Natural killer cell treated with Interleukin-12 subunit alpha and Interleukin-12 subunit beta and Interleukin-15 and Interleukin-18, amount 100 ng/mL, for 72 hours (primary cell): ENCODE measurements at regions not wholly inside any gene's neighbourhood (a gene's known extent, or its start where the extent isn't known, plus 50 kb on each side); places are given as distances from the start of the nearest gene placed in this dataset.

Experiments
- ATAC-seq, 2 donors: fragments of 150-1000 bp; cut with Tn5 transposase in 1 of 2; sonication (Bioruptor Pico), chemical (Tn5 transposase) in 1 of 2; 2 replicates each; pipeline ENCODE4 v1.10.0; 2021
- DNase-seq: peaks from one replicate; pipeline ENCODE4 v3.0.0; 2022; ENCODE audit warnings: low spot score
- H3K27ac Mint-ChIP-seq, 2 donors: 1 replicate in 1 of 2; 2 replicates in 1 of 2; pipeline ENCODE4 v1.8.0; 2022; ENCODE audit warnings: mixed read lengths in 2 of 2, mild to moderate bottlenecking in 1 of 2, moderate library complexity in 1 of 2
- H3K27me3 Mint-ChIP-seq, 2 donors: 1 replicate in 1 of 2; 2 replicates in 1 of 2; pipeline ENCODE4 v1.8.0; 2022; ENCODE audit warnings: mixed read lengths in 2 of 2
- H3K36me3 Mint-ChIP-seq: one replicate; pipeline ENCODE4 v1.8.0; 2022; ENCODE audit warnings: mixed read lengths
- H3K4me1 Mint-ChIP-seq, 2 donors: 1 replicate in 1 of 2; 2 replicates in 1 of 2; pipeline ENCODE4 v1.8.0; 2022; ENCODE audit warnings: low read depth in 2 of 2, mixed read lengths in 2 of 2, mild to moderate bottlenecking in 1 of 2
- H3K4me3 Mint-ChIP-seq: one replicate; pipeline ENCODE4 v1.8.0; 2022; ENCODE audit warnings: mixed read lengths
- H3K9me3 Mint-ChIP-seq: 2 replicates; pipeline ENCODE4 v1.8.0; 2022; ENCODE audit warnings: mixed read lengths

- ATAC-seq (no peak), DNase-seq (no peak)
- no peak overlapping the region for H3K4me3 Mint-ChIP-seq
- H3K9me3 Mint-ChIP-seq, result no peaks in the 10 kb centered on the region
- no peak overlapping the region for H3K27ac Mint-ChIP-seq
- H3K4me1 Mint-ChIP-seq, result peaks cover 21 to 23% of the 10 kb centered on the region in 2 donors
- H3K27me3 Mint-ChIP-seq, result no peaks in the 10 kb centered on the region
- no peaks in the 10 kb centered on the region for H3K36me3 Mint-ChIP-seq
Observed at GRCh38 chr13:73898899-73899298, 235.3 kb downstream of the KLF12 start.

- ATAC-seq, result no peak
- no peak for DNase-seq
- Mint-ChIP-seq H3K4me3 (no peak overlapping the region), H3K9me3 (no peaks in the 10 kb centered on the region), H3K27ac (no peak overlapping the region), H3K36me3 (no peaks in the 10 kb centered on the region), H3K4me1 (peaks cover 21 to 27% of the 10 kb centered on the region in 2 donors), H3K27me3 (no peaks in the 10 kb centered on the region)
Observed at GRCh38 chr13:73898276-73898675, 235.9 kb downstream of the KLF12 start.

GRCh38 chr13:73894995-73895571 is 239.1 kb downstream of the KLF12 start:
- no peaks in the 10 kb centered on the region for H3K27me3 Mint-ChIP-seq
- DNase-seq (no peak), ATAC-seq (no peak)
- H3K4me1 Mint-ChIP-seq, result peaks cover 21 to 27% of the 10 kb centered on the region in 2 donors
- no peak overlapping the region for H3K4me3 Mint-ChIP-seq
- H3K27ac Mint-ChIP-seq, result peak overlapping the region in 1 of 2 donors; percentile 28
- H3K36me3 Mint-ChIP-seq, result no peaks in the 10 kb centered on the region
- no peaks in the 10 kb centered on the region for H3K9me3 Mint-ChIP-seq

GRCh38 chr13:73893833-73894232 is 240.4 kb downstream of the KLF12 start:
- Mint-ChIP-seq H3K27ac (no peak overlapping the region), H3K4me3 (no peak overlapping the region)

GRCh38 chr13:73891805-73892204 is 242.4 kb downstream of the KLF12 start:
- Mint-ChIP-seq H3K27me3 (no peaks in the 10 kb centered on the region), H3K4me1 (peaks cover 9 to 11% of the 10 kb centered on the region in 2 donors), H3K4me3 (no peak overlapping the region), H3K9me3 (no peaks in the 10 kb centered on the region), H3K36me3 (no peaks in the 10 kb centered on the region), H3K27ac (no peak overlapping the region)
- DNase-seq (no peak), ATAC-seq (no peak)

More at GRCh38 chr13:73893833-73894232, 240.4 kb downstream of the KLF12 start:
- Mint-ChIP-seq H3K27me3 (no peaks in the 10 kb centered on the region), H3K36me3 (no peaks in the 10 kb centered on the region), H3K4me1 (peaks cover 21 to 23% of the 10 kb centered on the region in 2 donors), H3K9me3 (no peaks in the 10 kb centered on the region)
- ATAC-seq, result no peak
- DNase-seq, result no peak

GRCh38 chr13:73883162-73883561 is 251.0 kb downstream of the KLF12 start:
- Mint-ChIP-seq H3K9me3 (peaks cover 7% of the 10 kb centered on the region), H3K27ac (no peak overlapping the region), H3K36me3 (peaks cover 10% of the 10 kb centered on the region), H3K4me3 (no peak overlapping the region), H3K4me1 (peaks cover 22 to 34% of the 10 kb centered on the region in 2 donors), H3K27me3 (no peaks in the 10 kb centered on the region)
- DNase-seq (no peak), ATAC-seq (no peak)

- Mint-ChIP-seq H3K36me3 (peaks cover 6% of the 10 kb centered on the region), H3K9me3 (peaks cover 7% of the 10 kb centered on the region), H3K4me1 (peaks cover 20 to 25% of the 10 kb centered on the region in 2 donors), H3K27me3 (no peaks in the 10 kb centered on the region), H3K4me3 (no peak overlapping the region), H3K27ac (no peak overlapping the region)
- no peak for DNase-seq
- ATAC-seq, result no peak
Observed at GRCh38 chr13:73880365-73880764, 253.8 kb downstream of the KLF12 start.

- Mint-ChIP-seq H3K27me3 (no peaks in the 10 kb centered on the region), H3K4me1 (peaks cover 12 to 18% of the 10 kb centered on the region in 2 donors), H3K27ac (no peak overlapping the region), H3K9me3 (peaks cover 3% of the 10 kb centered on the region), H3K4me3 (no peak overlapping the region), H3K36me3 (no peaks in the 10 kb centered on the region)
- DNase-seq (no peak), ATAC-seq (no peak)
Observed at GRCh38 chr13:73879346-73880015, 254.7 kb downstream of the KLF12 start.

GRCh38 chr13:73877399-73877798 is 256.8 kb downstream of the KLF12 start:
- H3K4me1 Mint-ChIP-seq, result peaks cover 20 to 24% of the 10 kb centered on the region in 2 donors
- no peak overlapping the region for H3K4me3 Mint-ChIP-seq
- H3K27ac Mint-ChIP-seq, result no peak overlapping the region
- no peaks in the 10 kb centered on the region for H3K27me3 Mint-ChIP-seq
- H3K9me3 Mint-ChIP-seq, result peaks cover 3% of the 10 kb centered on the region
- DNase-seq, result no peak
- H3K36me3 Mint-ChIP-seq, result no peaks in the 10 kb centered on the region
- ATAC-seq, result no peak

- Mint-ChIP-seq H3K9me3 (peaks cover 3% of the 10 kb centered on the region), H3K36me3 (no peaks in the 10 kb centered on the region), H3K27ac (no peak overlapping the region), H3K4me3 (no peak overlapping the region), H3K4me1 (peaks cover 27 to 32% of the 10 kb centered on the region in 2 donors), H3K27me3 (no peaks in the 10 kb centered on the region)
- DNase-seq (no peak), ATAC-seq (no peak)
Observed at GRCh38 chr13:73876323-73876722, 257.9 kb downstream of the KLF12 start.

GRCh38 chr13:73873940-73874830 is 260.0 kb downstream of the KLF12 start:
- Mint-ChIP-seq H3K4me1 (peaks cover 34 to 36% of the 10 kb centered on the region in 2 donors), H3K36me3 (no peaks in the 10 kb centered on the region), H3K27ac (no peak overlapping the region), H3K27me3 (no peaks in the 10 kb centered on the region), H3K4me3 (no peak overlapping the region), H3K9me3 (peaks cover 3% of the 10 kb centered on the region)
- ATAC-seq (no peak), DNase-seq (no peak)

GRCh38 chr13:73872397-73872796 is 261.8 kb downstream of the KLF12 start:
- Mint-ChIP-seq H3K36me3 (no peaks in the 10 kb centered on the region), H3K4me1 (peaks cover 30 to 36% of the 10 kb centered on the region in 2 donors), H3K27me3 (no peaks in the 10 kb centered on the region), H3K9me3 (no peaks in the 10 kb centered on the region), H3K27ac (no peak overlapping the region), H3K4me3 (no peak overlapping the region)
- ATAC-seq, result peak; percentile 36 to 62
- DNase-seq, result no peak

GRCh38 chr13:73870970-73871935 is 263.0 kb downstream of the KLF12 start:
- no peaks in the 10 kb centered on the region for H3K36me3 Mint-ChIP-seq
- peaks cover 31 to 42% of the 10 kb centered on the region in 2 donors for H3K4me1 Mint-ChIP-seq
- ATAC-seq (no peak), DNase-seq (no peak)
- no peaks in the 10 kb centered on the region for H3K27me3 Mint-ChIP-seq
- H3K27ac Mint-ChIP-seq, result peak overlapping the region in 1 of 2 donors; percentile 43
- no peaks in the 10 kb centered on the region for H3K9me3 Mint-ChIP-seq
- no peak overlapping the region for H3K4me3 Mint-ChIP-seq
